Tongue (tissue), 1 donor: ENCODE measurements at regions not wholly inside any gene's neighbourhood (a gene's known extent, or its start where the extent isn't known, plus 50 kb on each side); places are given as distances from the start of the nearest gene placed in this dataset.
A peak's percentile ranks its signal among the peaks of the same experiment; 100 is the strongest.
"Not testable (repeated sequence)": the region's sequence is repeated elsewhere in the genome, so short reads cannot be mapped to it uniquely, and the experiment has no call there.

ENCODE experiments used
- DNase-seq: peaks from one replicate; pipeline ENCODE4 v3.0.0-alpha.2; 2015

DNA sequence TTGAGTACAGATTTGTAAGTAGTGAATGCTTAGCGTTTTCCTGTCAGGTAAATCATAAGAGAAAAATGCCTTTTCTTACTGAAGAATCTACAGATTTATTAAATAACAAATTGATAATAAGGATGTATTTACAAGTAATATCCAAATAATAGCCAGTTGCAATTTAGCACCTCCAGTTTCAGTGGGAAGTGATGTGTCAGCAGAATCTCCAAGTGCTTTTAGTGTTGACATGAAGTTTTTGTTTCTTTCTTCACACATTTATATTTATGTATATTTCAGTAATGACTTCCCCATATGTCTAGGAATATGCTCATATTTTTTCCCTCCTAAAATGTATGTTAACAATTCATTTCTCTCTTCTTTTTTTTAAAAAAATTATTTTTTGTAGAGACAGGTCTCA, 229.9 kb upstream of the GRIN3A start:
- DNase-seq: no peak

DNA sequence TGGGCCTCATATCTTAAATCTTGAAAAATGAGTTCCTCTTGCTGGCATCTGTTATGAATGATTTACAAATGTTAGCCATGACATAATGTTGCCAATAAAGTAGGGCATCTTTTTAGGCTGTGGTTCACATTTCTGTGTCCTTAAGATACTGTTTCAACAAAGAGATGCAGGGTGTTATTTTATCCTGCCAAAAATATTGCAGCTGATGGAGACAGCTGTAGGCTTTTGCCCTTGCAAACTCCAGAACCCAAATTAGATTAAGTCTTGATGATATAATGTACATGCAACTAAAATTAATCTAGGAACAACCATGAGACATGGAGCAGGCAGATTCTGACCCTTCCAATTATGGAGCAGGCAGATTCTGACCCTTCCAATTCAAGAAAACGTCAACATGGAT, 228.2 kb upstream of the GRIN3A start:
- peak; percentile 56 for DNase-seq

DNA sequence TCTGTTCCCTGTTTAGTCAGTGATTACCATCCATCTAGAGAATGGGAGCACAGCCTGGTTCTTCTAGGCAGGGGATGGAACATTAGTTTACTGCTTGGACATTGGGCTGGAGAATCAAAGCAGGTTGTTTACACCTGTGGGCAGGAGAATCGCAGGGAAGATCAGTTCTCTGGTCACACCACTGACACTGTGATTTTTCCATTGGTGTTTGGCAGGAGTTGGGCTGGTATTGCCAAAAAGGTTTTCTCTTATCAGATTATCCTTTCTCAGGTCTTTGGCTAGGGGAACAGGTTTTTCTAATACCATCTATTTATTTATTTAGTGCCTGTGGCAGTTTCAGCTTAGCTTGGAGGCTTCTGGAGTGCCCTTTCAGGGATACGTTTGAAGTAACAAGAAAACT, 219.3 kb upstream of the GRIN3A start:
- DNase-seq: no peak

DNA sequence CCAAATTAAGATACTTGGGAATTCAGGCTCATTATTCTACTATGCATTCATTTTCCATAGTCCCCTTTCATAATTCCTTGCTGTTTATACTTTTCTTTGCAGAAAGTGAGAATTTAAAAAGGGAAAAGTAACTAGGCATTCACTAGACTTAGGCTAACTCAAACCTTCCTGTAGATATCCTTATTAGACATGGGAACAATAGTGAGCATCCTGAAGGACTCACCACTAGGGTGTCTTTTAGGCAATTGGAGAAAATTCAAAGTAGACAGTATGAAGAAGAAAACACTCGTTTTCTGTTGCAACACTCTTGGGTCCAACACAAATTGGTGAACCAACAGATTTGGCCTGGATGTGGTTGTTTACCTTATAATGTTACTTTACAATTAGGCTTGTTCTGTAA, 213.2 kb upstream of the GRIN3A start:
- DNase-seq: no peak

DNA sequence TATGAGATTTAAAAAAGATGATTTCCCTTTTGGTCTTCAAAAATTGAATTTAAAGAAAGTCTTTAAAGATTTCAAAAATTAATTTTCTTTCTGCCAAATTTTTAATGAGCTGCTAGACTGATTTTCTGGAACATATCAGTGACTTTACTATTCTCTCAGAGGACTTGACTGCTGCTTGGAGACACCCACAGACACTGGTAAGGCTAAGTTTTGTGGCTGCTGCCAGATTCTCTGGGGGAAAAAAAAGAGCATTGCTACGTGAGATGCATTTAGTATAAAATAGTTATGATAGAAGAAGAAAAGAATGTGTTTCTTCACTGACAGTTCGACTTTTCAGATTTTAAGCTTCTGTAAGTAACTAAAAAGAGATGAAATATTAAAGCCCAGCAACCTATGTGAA, 193.3 kb upstream of the GRIN3A start:
- no peak for DNase-seq

DNA sequence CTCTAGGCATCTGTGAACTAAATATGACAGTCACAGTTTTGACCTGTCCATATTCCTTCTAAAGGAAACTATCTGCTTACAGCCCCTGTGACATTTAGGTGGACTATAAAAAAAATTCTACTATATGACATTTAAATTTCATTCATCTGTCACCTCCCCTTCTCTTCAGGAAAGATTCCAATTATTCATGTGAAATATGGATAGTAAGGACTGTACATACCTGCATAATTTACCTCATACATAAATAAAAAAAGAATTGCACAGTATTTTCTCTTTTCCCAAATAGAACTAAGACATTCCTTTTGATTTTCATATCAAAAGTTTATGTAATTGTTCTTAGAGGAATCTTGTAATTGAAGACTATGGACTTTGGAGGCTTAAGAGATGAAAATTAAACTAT, 192.3 kb upstream of the GRIN3A start:
- DNase-seq: no peak

DNA sequence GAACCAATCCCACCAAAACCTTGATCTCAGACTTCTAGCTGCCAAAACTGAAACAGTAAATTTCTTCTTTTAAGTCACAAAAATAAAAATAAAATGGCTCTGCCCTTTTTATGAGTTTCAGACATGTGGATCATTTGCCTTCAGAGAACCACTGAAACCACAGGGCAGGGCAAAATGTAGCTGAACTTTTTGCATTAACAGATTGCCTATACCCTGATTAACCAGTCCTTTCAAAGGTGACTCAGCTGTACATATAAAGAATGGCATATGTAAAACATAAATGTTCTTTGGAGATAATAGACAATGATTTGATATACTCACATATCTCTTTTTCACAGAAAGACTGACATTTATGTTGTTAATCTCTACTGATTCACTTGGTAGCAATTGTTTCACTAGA, 187.1 kb upstream of the GRIN3A start:
- DNase-seq: no peak

DNA sequence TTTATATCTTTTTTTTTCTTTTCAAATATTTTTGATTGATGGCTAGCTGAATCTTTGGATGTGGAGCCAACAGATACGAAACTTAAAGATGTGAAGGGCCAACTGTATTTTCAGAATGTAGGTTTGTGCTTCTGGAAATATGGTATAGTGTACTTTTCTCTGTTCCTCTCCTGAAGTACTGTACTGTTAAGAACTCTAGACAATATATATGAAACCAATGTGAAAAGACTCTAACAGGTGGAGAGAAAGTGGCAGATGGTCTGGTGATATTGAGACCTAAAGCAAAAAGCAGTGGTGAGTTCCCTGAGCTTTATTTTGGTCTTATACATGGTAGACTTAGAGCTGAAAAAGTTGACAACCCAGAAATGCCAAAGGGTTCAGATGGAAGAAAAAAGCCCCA, 185.0 kb upstream of the GRIN3A start:
- no peak for DNase-seq

DNA sequence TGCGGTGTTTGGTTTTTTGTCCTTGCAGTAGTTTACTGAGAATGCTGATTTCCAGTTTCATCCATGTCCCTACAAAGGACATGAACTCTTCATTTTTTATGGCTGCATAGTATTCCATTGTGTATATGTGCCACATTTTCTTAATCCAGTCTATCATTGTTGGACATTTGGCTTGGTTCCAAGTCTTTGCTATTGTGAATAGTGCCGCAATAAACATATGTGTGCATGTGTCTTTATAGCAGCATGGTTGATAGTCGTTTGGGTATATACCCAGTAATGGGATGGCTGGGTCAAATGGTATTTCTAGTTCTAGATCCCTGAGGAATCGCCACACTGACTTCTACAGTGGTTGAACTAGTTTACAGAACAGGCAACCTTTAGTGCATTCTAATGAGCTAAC, 178.5 kb upstream of the GRIN3A start:
- not testable (repeated sequence) for DNase-seq

DNA sequence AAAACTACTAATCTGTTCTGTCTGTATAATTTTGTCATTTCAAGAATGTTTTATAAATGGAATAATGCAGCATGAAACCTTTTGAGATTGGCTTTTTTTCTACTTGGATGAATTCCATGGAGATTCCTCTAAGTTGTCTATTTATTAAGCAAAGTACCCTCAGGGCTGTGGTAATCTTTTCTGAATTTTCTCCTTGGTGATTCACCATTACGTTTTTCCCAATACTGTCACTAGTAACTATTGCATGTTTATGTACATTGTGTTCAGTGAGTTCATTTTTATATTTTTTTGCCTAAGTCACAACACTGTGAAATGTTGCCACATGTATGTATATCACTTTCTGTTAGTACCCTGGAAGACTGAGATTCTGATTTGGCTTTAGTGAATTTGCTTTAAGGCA, 177.0 kb upstream of the GRIN3A start:
- no peak for DNase-seq

DNA sequence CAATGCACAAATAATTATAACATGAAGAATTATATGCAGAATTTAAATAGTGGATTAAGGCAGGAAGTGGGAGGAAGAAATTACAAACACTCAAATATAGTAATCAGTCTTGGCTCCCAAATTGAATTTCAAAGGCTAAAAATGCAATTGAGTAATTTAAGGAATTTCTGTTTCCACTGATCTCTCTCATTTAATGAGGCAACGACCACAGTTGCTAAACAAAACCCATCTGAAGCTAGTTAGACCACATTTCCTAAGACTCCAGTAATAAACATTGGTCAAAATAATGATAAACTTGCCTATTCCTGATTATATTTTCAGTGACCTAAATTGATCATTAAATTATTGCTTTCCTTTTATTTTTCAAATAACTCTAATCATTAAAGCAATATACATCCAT, 174.3 kb upstream of the GRIN3A start:
- no peak for DNase-seq

DNA sequence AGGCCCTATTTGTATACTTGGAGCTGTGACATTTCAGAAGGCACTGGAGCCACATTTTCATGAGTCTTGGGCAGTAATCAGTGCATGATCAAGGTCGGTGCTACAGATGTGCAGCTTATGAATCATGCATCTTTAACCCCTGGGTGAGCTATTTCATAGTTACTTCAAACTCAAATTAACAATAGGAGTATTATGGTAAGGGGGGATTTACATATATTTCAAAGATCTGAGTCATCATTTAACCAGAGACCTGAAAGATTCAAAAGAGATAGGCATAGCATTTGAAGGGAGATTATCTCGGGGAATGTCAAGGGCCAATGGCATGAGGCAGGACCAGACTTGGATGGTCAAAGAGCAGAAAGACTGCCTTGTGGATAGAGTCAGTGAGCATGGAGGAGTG, 169.0 kb upstream of the GRIN3A start:
- DNase-seq: no peak

DNA sequence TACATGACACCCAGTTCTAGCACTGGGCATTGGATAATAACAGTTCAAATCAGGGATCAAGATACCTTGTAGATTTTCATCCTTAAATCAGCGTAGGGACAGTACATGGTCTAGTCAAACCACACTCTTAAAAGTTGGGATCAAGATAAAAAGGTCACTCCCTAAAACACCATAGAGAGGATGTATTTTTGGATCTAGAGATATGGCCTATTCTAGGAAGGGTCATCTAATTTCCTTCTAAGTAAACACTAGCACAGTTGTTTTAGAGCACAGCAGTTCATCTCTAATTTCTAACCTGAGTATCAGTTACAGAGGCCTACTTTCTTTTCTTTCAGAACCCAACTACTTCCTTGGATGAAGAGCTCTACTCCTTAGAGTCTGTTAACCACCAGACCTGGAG, 166.4 kb upstream of the GRIN3A start:
- DNase-seq: no peak

DNA sequence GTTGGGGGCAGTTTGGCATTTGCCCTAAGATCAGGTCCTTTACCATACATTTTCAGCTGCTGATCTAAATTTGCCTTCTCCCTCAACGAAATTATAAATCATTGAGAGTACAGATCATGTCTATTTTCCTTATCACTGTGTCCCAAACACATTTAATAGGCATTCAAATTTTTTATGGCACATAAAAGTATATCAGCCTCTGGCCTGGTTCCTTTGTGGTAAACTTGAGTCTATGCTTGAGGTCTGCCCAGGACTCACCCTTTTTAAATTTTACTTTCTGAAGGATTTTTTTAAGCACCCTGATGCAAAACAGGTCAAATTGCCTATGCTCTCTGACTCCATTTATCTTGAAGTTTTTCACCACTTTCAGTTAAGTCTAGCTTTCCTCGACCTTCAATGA, 163.6 kb upstream of the GRIN3A start:
- DNase-seq: no peak

DNA sequence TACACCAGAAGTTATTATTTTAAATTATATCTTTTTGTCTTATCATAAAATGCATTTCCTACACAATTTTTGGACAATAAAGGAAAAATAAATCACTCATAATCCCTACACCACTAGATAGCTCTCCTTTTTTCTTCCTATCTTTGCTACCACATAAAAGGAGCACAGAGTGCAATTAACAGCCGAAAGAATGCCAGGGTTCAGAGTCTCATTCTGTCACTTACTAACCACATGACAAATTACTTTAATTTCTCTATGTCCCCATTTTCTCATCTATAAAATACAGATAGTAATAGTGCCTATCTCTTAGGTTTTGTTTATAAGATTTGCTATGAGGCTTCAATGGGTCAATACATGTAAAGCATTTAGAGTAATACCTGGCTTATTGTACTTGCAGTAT, 158.7 kb upstream of the GRIN3A start:
- no peak for DNase-seq

DNA sequence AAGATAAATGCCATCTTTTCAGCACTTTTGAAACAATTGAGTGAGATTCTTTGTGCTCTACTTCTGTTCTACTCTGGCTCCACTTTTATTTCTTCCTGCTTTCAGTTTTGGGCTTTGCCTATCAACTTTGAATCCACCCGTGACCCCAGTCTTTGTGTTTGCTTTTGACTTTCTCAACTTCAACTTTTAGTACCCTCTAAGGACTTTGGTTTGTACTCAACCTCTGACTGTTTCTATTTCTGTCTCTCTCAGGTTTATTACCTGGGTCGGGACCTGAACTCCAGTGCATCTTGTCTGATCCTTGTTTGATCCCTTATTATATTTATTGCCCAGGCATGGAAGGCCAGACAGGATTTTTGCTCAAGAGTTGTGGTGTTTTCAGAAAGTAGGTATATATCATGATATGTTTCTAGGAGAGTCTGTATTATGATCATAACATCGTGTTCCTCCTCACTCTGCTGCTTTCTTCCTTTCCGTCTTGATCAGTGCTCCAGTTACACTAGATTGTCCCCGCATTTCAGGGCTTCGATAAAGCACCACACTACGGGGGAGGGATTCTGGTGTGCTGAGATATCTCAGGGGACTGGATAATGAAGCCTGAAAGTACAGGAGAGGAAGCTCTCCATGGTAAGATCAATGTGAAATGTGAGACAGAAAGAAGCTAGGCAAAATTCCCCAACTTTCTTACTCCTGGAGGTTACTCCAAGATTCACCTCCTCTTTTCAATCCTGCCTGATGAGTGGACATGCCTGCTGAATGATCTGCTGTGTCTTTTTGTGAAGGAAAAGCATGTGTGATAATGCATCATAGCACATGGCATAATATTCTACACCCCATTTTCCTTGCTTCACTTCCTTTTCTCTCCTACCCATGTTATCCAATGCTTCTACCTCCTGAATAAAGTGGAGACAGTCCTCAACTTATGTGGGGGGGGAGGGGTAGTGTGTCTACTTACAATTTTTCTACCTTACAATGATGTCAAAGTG, 155.5 kb upstream of the GRIN3A start:
- DNase-seq: no peak

DNA sequence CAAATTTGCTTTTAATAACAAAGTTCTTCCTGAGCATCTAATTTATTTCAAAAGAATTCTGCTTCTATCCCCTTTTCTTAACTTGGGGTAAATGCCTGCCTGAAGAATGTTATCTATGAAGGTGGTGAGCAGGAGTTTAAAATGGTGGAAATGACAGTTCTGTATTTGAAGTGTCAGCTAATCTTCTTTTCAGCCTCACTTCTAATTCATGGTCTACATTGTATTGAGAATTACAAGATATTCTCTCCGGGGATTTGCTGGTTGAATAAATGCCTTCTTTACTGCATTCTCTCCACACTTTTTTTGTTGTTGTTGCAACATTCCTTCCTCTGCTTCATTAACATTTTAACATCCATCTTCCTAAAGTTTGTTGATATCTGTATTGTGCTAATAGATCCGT, 143.1 kb upstream of the GRIN3A start:
- DNase-seq: no peak

DNA sequence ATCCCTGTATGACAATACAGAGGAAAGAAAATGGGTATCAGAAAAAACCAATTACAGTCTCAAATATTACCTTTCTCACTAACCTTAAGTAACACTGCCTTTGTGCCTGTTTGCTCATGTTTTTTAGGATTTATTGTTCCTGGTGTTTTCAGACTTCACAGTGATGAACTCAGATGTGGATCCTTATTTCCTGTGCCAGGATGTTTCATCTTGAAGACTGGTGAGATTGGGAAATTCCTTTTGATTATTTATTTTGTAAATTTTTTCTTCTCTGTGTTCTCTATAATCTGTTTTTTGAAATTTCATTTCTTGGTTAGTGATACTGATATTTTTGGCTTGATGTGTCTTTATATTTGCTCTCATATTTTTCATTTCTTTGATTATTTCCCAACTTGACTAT, 142.4 kb upstream of the GRIN3A start:
- DNase-seq: no peak

DNA sequence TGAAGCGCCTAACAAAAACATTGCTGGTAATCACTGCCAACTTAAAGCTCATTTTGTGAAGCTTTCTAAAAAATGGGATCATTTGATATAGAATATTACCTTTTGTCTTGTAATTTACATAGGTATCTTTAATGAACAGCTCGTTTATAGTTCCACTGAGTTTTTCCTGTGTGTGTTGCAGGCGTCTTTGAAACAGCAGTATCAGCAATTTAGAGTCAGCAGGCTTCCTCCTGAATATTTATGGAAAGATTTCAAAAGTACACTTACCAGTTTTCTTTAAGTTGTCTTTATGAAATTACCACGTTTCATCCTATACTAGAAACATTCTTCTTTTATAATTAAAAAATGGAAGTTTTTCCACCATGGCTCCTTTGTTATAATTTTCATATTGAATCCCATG, 140.3 kb upstream of the GRIN3A start:
- no peak for DNase-seq

DNA sequence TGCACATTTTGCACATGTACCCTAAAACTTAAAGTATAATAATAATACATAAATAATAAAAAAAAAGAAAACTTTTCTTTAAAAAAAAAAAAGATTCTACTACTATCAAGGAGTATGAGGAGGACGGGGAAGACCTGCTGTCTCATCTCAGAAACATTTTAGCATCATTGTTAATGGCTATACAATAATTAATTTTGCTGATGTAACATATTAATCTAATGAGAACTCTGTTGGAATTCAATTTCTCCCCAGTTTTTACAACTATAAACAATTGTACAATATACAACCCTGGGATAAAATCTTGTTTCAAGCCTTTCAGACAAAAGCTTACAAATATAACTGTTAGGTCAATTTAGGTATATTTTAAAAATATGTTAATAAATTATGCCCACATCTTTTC, 139.0 kb upstream of the GRIN3A start:
- no peak for DNase-seq

DNA sequence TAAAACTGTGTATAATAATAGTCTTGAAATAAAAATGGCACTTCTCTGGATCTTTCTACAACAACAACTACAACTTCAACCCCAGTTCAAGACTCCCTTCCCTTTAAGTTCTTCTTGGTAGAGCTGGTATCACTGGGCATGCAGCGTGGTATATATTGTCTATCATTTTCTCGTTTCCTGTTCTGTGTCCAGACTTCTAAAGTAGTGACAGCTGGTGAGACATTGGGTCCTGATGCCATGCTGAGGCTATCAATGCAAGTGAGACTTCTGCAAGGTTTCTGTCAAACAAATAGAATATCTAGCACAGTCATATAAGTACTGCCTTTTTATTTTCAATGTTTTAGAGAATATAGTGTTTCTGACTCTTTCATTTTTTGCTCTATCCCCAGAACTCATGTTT, 123.0 kb upstream of the GRIN3A start:
- DNase-seq: no peak

DNA sequence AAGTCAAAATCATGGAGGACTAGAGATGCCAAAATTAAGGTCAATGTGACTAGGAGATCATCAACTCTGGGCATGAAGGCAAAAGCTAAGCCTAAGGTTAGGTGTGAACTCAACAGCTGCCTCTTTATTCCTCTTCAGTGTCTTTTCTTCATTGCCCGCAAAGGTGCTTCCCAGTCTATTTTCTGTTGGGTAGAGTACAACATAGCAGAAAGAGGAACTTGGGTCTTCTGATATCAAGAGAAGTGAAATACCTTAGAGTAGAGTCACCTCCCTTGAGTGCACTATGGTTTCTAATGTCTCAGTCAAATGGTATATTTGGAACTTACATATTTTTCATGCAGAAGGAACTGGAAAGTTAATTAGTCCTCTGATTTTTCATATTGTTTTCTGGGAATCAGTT, 122.5 kb upstream of the GRIN3A start:
- no peak for DNase-seq

DNA sequence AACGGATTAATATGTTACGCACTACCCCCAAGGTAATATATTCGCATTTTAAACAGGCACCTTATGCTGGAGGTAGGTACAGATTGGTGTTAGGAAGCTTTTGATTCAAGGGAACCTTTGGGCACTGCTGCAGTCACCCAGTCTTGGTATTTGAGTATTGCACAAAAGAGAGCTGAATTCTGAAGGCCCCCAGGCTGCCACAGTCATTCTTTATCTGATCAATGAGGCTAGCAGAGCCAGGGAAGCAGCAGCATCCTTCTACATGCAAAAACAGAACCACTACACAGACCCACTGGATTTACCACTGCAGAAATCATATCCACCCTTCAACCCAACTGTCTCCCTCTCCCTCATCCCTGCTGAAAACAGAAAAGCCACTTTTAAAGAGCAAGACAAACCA, 121.2 kb upstream of the GRIN3A start:
- DNase-seq: no peak

DNA sequence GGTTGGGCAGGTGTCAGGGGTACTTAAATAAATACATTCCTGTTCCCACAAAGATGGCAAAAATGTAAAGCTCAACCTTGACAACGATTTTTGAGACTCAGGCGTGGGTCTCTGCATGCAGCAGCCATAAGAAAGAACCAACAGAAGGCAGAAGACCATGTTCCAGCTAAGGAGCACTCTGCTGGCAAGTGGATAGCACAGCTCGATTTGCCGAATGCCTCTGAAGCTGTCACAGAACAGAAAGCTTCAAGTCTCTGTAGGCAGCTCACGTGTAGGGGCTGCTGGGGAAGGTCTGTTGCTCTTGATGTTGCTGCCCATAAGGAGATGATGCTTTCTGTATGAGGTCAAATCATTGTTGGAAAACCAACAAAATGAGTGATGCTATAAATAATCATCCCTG, 119.6 kb upstream of the GRIN3A start:
- no peak for DNase-seq
